ENCODE measurements at regions not wholly inside any gene's neighbourhood (a gene's known extent, or its start where the extent isn't known, plus 50 kb on each side); places are given as distances from the start of the nearest gene placed in this dataset.

DNA sequence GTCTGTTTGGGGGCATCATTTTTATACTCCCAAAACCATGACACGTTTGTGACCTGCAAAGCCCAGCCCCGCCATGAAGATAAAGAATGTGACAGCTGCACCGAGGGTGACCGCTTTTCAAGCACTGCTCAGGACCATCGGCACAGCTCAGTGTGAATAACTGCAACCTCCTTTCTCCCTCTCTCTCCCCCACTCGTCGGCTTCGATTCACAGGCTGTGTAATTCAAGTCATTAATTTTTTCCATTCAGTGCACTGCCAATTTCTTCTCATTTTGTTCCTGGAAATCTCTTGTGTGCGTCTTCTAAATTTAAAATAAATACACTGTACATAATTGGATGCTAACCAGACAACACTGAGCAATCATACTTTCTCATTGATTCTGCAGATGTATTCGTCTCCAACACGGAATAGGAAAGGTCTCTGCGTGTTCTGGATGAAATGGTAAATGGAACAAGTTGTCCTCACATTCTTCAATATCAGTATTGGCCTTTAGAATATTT, 260.8 kb downstream of the TTC8 start:
- peak in 4 of 6 donors; percentile 21 to 86 (median 42) for DNase-seq (ENCODE audit: low read depth in 4 of 6, low spot score in 6 of 6)
- Histone ChIP-seq H3K9me3 (ENCODE audit: control insufficient read depth, insufficient read depth, low read length) (no peaks in the 10 kb centered on the region), H3K36me3 (ENCODE audit: control insufficient read depth, insufficient read depth, low read length) (no peaks in the 10 kb centered on the region), H3K27me3 (ENCODE audit: control insufficient read depth, insufficient read depth, low read length) (no peaks in the 10 kb centered on the region), H3K4me3 (ENCODE audit: low read depth, low read length) (no peak overlapping the region), H3K27ac (ENCODE audit: low read depth, low read length) (no peak overlapping the region), H3K4me1 (ENCODE audit: control insufficient read depth, insufficient read depth, low read length) (peaks cover 5% of the 10 kb centered on the region)
- 22% methylated on average over 8 of the region's 12 CpGs for WGBS (ENCODE audit: insufficient coverage)

- Histone ChIP-seq H3K9me3 (ENCODE audit: control insufficient read depth, insufficient read depth, low read length) (no peaks in the 10 kb centered on the region), H3K36me3 (ENCODE audit: control insufficient read depth, insufficient read depth, low read length) (no peaks in the 10 kb centered on the region), H3K4me1 (ENCODE audit: control insufficient read depth, insufficient read depth, low read length) (peaks cover 5% of the 10 kb centered on the region), H3K27ac (ENCODE audit: low read depth, low read length) (no peak overlapping the region), H3K4me3 (ENCODE audit: low read depth, low read length) (no peak overlapping the region), H3K27me3 (ENCODE audit: control insufficient read depth, insufficient read depth, low read length) (no peaks in the 10 kb centered on the region)
- peak in 1 of 6 donors; percentile 25 for DNase-seq (ENCODE audit: low read depth in 4 of 6, low spot score in 6 of 6)
- WGBS (ENCODE audit: insufficient coverage) = 40% methylated on average over 3 of the region's 9 CpGs
These were observed 261.4 kb downstream of the TTC8 start for GRCh38 chr14:89085737-89086382.

GRCh38 chr14:89088530-89088929, 264.1 kb downstream of the TTC8 start:
- no peak for DNase-seq (ENCODE audit: low read depth in 4 of 6, low spot score in 6 of 6)
- Histone ChIP-seq H3K4me1 (ENCODE audit: control insufficient read depth, insufficient read depth, low read length) (peaks cover 5% of the 10 kb centered on the region), H3K4me3 (ENCODE audit: low read depth, low read length) (no peak overlapping the region), H3K27me3 (ENCODE audit: control insufficient read depth, insufficient read depth, low read length) (no peaks in the 10 kb centered on the region), H3K9me3 (ENCODE audit: control insufficient read depth, insufficient read depth, low read length) (no peaks in the 10 kb centered on the region), H3K27ac (ENCODE audit: low read depth, low read length) (no peak overlapping the region), H3K36me3 (ENCODE audit: control insufficient read depth, insufficient read depth, low read length) (no peaks in the 10 kb centered on the region)
- WGBS (ENCODE audit: insufficient coverage) = 64% methylated on average over 3 of the region's 3 CpGs

- H3K4me1 ChIP-seq (ENCODE audit: control insufficient read depth, insufficient read depth, low read length) = peaks cover 5% of the 10 kb centered on the region
- H3K9me3 ChIP-seq (ENCODE audit: control insufficient read depth, insufficient read depth, low read length) = no peaks in the 10 kb centered on the region
- H3K36me3 ChIP-seq (ENCODE audit: control insufficient read depth, insufficient read depth, low read length) = no peaks in the 10 kb centered on the region
- 82% methylated on average over 1 of the region's 1 CpG for WGBS (ENCODE audit: insufficient coverage)
- no peaks in the 10 kb centered on the region for H3K27me3 ChIP-seq (ENCODE audit: control insufficient read depth, insufficient read depth, low read length)
- no peak for DNase-seq (ENCODE audit: low read depth in 4 of 6, low spot score in 6 of 6)
- H3K27ac ChIP-seq (ENCODE audit: low read depth, low read length) = no peak overlapping the region
- no peak overlapping the region for H3K4me3 ChIP-seq (ENCODE audit: low read depth, low read length)
These were observed 264.9 kb downstream of the TTC8 start for GRCh38 chr14:89089330-89089729.

- Histone ChIP-seq H3K4me3 (ENCODE audit: low read depth, low read length) (no peak overlapping the region), H3K9me3 (ENCODE audit: control insufficient read depth, insufficient read depth, low read length) (no peaks in the 10 kb centered on the region)
These were observed 267.3 kb downstream of the TTC8 start for GRCh38 chr14:89091781-89092180.

GRCh38 chr14:89093083-89093730, 268.8 kb downstream of the TTC8 start:
- Histone ChIP-seq H3K9me3 (ENCODE audit: control insufficient read depth, insufficient read depth, low read length) (no peaks in the 10 kb centered on the region), H3K27ac (ENCODE audit: low read depth, low read length) (no peak overlapping the region), H3K4me3 (ENCODE audit: low read depth, low read length) (no peak overlapping the region), H3K36me3 (ENCODE audit: control insufficient read depth, insufficient read depth, low read length) (no peaks in the 10 kb centered on the region), H3K4me1 (ENCODE audit: control insufficient read depth, insufficient read depth, low read length) (no peaks in the 10 kb centered on the region), H3K27me3 (ENCODE audit: control insufficient read depth, insufficient read depth, low read length) (no peaks in the 10 kb centered on the region)
- WGBS (ENCODE audit: insufficient coverage) = 63% methylated on average over 3 of the region's 3 CpGs
- DNase-seq (ENCODE audit: low read depth in 4 of 6, low spot score in 6 of 6) = peak in 1 of 6 donors; percentile 26

More at GRCh38 chr14:89091781-89092180, 267.3 kb downstream of the TTC8 start:
- DNase-seq (ENCODE audit: low read depth in 4 of 6, low spot score in 6 of 6) = no peak
- Histone ChIP-seq H3K27ac (ENCODE audit: low read depth, low read length) (no peak overlapping the region), H3K27me3 (ENCODE audit: control insufficient read depth, insufficient read depth, low read length) (no peaks in the 10 kb centered on the region), H3K4me1 (ENCODE audit: control insufficient read depth, insufficient read depth, low read length) (no peaks in the 10 kb centered on the region), H3K36me3 (ENCODE audit: control insufficient read depth, insufficient read depth, low read length) (no peaks in the 10 kb centered on the region)
- no CpG with 5 or more reads among the region's 1 CpG for WGBS (ENCODE audit: insufficient coverage)

DNA sequence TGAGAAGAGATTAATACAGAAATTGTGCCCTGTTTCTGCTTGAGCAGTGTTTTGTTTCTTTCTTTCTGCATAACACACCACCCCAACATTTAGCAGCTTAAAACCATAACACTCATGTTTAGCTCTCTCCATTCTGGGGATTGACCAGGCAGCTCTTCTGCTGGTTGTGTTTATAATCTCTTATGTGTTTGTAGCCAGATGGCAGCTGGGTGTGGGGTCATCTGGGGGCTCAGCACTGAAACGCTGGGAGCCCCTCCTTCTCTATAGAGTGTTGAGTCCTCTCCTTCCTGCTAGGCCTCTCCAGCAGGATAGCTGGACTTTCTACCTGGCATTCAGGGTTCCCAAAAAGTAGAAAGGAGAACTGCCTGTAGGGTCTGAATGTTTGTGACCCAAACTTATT, 270.6 kb downstream of the TTC8 start:
- no CpG with 5 or more reads among the region's 1 CpG for WGBS (ENCODE audit: insufficient coverage)

DNA sequence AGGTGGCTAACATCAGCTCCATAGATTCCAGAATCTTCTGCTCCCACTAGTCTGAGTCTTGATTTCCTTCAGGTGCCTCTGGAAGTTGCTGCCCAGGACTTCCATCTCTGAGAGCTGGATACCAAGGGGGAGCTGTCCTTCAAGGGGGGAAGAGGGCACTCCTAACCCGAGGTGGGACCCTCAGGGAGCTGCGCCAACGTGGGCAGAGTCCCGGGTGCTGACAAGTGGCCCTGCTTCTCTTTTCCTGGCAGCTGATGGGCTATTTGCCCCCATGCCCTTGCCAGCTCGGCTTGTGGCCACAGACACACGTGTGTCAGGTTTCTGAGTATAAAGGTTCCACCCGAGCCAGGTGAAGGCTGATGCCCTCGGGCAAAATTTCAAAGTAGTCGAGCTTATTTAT, 272.5 kb downstream of the TTC8 start:
- Histone ChIP-seq H3K36me3 (ENCODE audit: control insufficient read depth, insufficient read depth, low read length) (no peaks in the 10 kb centered on the region), H3K4me1 (ENCODE audit: control insufficient read depth, insufficient read depth, low read length) (no peaks in the 10 kb centered on the region)
- DNase-seq (ENCODE audit: low read depth in 4 of 6, low spot score in 6 of 6) = no peak

More for the DNA sequence above, 270.6 kb downstream of the TTC8 start:
- Histone ChIP-seq H3K4me1 (ENCODE audit: control insufficient read depth, insufficient read depth, low read length) (no peaks in the 10 kb centered on the region), H3K4me3 (ENCODE audit: low read depth, low read length) (no peak overlapping the region), H3K36me3 (ENCODE audit: control insufficient read depth, insufficient read depth, low read length) (no peaks in the 10 kb centered on the region), H3K9me3 (ENCODE audit: control insufficient read depth, insufficient read depth, low read length) (no peaks in the 10 kb centered on the region), H3K27me3 (ENCODE audit: control insufficient read depth, insufficient read depth, low read length) (no peaks in the 10 kb centered on the region), H3K27ac (ENCODE audit: low read depth, low read length) (no peak overlapping the region)
- no peak for DNase-seq (ENCODE audit: low read depth in 4 of 6, low spot score in 6 of 6)

DNA sequence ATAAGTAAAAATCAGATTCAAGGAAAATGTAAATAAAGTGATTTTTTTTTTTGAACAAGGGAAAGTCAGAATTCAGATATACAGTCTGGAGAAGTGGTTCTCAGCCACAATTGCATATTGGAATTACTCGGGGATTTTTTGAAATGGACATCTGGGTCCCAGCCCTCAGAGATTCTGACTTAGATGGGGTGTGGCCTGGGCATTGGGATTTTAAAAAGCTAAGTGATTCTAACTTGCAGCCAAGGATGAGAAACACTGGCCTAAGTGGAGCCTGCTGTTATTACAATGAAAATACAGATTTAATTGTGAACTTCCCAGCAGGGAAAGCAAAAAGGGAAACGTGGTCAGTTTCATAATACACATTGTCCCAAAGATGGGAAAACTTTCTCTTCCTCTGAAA, 273.8 kb downstream of the TTC8 start:
- H3K27ac ChIP-seq (ENCODE audit: low read depth, low read length) = no peak overlapping the region
- H3K36me3 ChIP-seq (ENCODE audit: control insufficient read depth, insufficient read depth, low read length) = no peaks in the 10 kb centered on the region
- no peak for DNase-seq (ENCODE audit: low read depth in 4 of 6, low spot score in 6 of 6)
- no peak overlapping the region for H3K4me3 ChIP-seq (ENCODE audit: low read depth, low read length)
- no peaks in the 10 kb centered on the region for H3K27me3 ChIP-seq (ENCODE audit: control insufficient read depth, insufficient read depth, low read length)
- 57% methylated on average over 1 of the region's 2 CpGs for WGBS (ENCODE audit: insufficient coverage)
- no peaks in the 10 kb centered on the region for H3K4me1 ChIP-seq (ENCODE audit: control insufficient read depth, insufficient read depth, low read length)
- H3K9me3 ChIP-seq (ENCODE audit: control insufficient read depth, insufficient read depth, low read length) = no peaks in the 10 kb centered on the region

More for the DNA sequence above, 272.5 kb downstream of the TTC8 start:
- Histone ChIP-seq H3K4me3 (ENCODE audit: low read depth, low read length) (no peak overlapping the region), H3K9me3 (ENCODE audit: control insufficient read depth, insufficient read depth, low read length) (no peaks in the 10 kb centered on the region), H3K27ac (ENCODE audit: low read depth, low read length) (no peak overlapping the region), H3K27me3 (ENCODE audit: control insufficient read depth, insufficient read depth, low read length) (no peaks in the 10 kb centered on the region)
- WGBS (ENCODE audit: insufficient coverage) = 88% methylated on average over 7 of the region's 9 CpGs
